ENCODE measurements at regions not wholly inside any gene's neighbourhood (a gene's known extent, or its start where the extent isn't known, plus 50 kb on each side); places are given as distances from the start of the nearest gene placed in this dataset.

DNA sequence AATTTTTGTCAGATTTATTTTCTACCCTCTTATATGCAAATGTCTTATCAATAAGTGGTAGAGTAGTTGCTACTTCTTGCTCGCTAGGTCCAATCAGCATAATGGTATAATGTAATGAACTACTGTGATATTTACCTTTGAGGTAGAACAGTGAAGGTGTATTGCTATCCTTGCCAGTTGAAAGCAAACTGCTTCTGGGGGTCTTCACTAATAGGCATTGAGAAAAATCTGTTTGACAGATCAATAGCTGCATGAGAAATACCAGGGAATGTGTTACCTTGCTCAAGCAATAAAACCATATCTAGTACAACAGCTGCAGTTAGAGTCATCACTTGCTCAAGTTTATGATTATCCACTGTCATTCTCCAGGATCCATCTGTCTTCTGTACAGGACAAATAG, 50.1 kb upstream of the EFEMP1 start:
- Histone ChIP-seq H3K27ac (no peak overlapping the region), H3K4me1 (no peaks in the 10 kb centered on the region), H3K27me3 (no peaks in the 10 kb centered on the region), H3K4me3 (no peak overlapping the region), H3K36me3 (ENCODE audit: low read depth, missing control alignments) (no peaks in the 10 kb centered on the region), H3K9me3 (no peaks in the 10 kb centered on the region)
- intact Hi-C loops (cut with DNase I; ENCODE audit: low total_unique reads): no loop called here
- WGBS, 2 donors: 97 to 100% methylated on average over 1 of the region's 1 CpG
- no peak for TF ChIP-seq CTCF (IDR thresholded peaks at IDR 0.05)
- TF ChIP-seq POLR2A (IDR thresholded peaks at IDR 0.05): no peak
- DNase-seq: no peak

- DNase-seq: no peak
- no peak for TF ChIP-seq POLR2A (IDR thresholded peaks at IDR 0.05)
- no peak for TF ChIP-seq CTCF (IDR thresholded peaks at IDR 0.05)
- no peaks in the 10 kb centered on the region for H3K4me1 ChIP-seq
- no peak overlapping the region for H3K4me3 ChIP-seq
- intact Hi-C loops (cut with DNase I; ENCODE audit: low total_unique reads): no loop called here
- H3K27ac ChIP-seq: no peak overlapping the region
- no peaks in the 10 kb centered on the region for H3K9me3 ChIP-seq
- H3K36me3 ChIP-seq (ENCODE audit: low read depth, missing control alignments): no peaks in the 10 kb centered on the region
- H3K27me3 ChIP-seq: no peaks in the 10 kb centered on the region
Measured at GRCh38 chr2:55976681-55977080, 53.1 kb upstream of the EFEMP1 start.

DNA sequence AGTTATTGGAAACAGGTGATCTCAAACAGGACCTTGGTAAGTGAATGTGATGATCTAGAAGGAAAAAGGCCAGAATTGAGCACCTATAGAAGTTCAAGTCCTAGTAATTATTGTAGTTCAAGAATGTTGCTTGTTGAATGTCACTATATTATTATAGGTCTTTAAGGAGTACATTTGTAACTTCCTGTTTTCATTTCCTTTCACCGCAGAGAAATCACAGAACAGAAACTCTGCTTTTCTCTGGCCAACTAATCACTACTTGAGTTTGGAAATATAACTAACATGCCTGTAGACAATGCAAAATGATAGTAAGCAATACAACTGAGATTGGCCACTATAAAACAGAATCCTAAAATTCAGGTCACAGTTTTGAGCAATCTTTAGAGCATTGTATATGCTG, 61.8 kb upstream of the EFEMP1 start:
- H3K27me3 ChIP-seq: no peaks in the 10 kb centered on the region
- no peak overlapping the region for H3K27ac ChIP-seq
- TF ChIP-seq POLR2A (IDR thresholded peaks at IDR 0.05) (no peak), CTCF (IDR thresholded peaks at IDR 0.05) (no peak)
- intact Hi-C loops (cut with DNase I; ENCODE audit: low total_unique reads): no loop called here
- no peaks in the 10 kb centered on the region for H3K4me1 ChIP-seq
- H3K9me3 ChIP-seq: no peaks in the 10 kb centered on the region
- H3K4me3 ChIP-seq: no peak overlapping the region
- 50 to 60% methylated on average over 1 of the region's 1 CpG for WGBS, 2 donors
- DNase-seq: no peak
- H3K36me3 ChIP-seq (ENCODE audit: low read depth, missing control alignments): no peaks in the 10 kb centered on the region

- H3K27ac ChIP-seq: no peak overlapping the region
- no peaks in the 10 kb centered on the region for H3K36me3 ChIP-seq (ENCODE audit: low read depth, missing control alignments)
- intact Hi-C loops (cut with DNase I; ENCODE audit: low total_unique reads): no loop called here
- H3K9me3 ChIP-seq: no peaks in the 10 kb centered on the region
- TF ChIP-seq POLR2A (IDR thresholded peaks at IDR 0.05): no peak
- TF ChIP-seq CTCF (IDR thresholded peaks at IDR 0.05): no peak
- DNase-seq: no peak
- H3K4me3 ChIP-seq: no peak overlapping the region
- WGBS, 2 donors: 90 to 95% methylated on average over 2 of the region's 2 CpGs
- no peaks in the 10 kb centered on the region for H3K4me1 ChIP-seq
- H3K27me3 ChIP-seq: no peaks in the 10 kb centered on the region
Measured at GRCh38 chr2:55986001-55986400, 62.4 kb upstream of the EFEMP1 start.

- H3K4me1 ChIP-seq: no peaks in the 10 kb centered on the region
- no peak for TF ChIP-seq POLR2A (IDR thresholded peaks at IDR 0.05)
- TF ChIP-seq CTCF (IDR thresholded peaks at IDR 0.05): no peak
- no peaks in the 10 kb centered on the region for H3K36me3 ChIP-seq (ENCODE audit: low read depth, missing control alignments)
- no peaks in the 10 kb centered on the region for H3K9me3 ChIP-seq
- H3K27ac ChIP-seq: no peak overlapping the region
- H3K27me3 ChIP-seq: no peaks in the 10 kb centered on the region
- DNase-seq: no peak
- intact Hi-C loops (cut with DNase I; ENCODE audit: low total_unique reads): no loop called here
- H3K4me3 ChIP-seq: no peak overlapping the region
Measured at GRCh38 chr2:55986700-55987440, 63.3 kb upstream of the EFEMP1 start.

Measured in testis (tissue), 2 donors.